NCI-H2107 treated with DMSO at 0.1 percent for 48 hours (cell line): ENCODE measurements at regions not wholly inside any gene's neighbourhood (a gene's known extent, or its start where the extent isn't known, plus 50 kb on each side); places are given as distances from the start of the nearest gene placed in this dataset.

Experiments used
- DNase-seq: peaks from one replicate; lab custom pipeline; 2025; ENCODE audit not compliant: unreplicated experiment; lab: John Stamatoyannopoulos, UW

GRCh38 chr2:60652832-60653340 is 99.4 kb upstream of the BCL11A start:
- DNase-seq, result no peak

GRCh38 chr2:60657673-60658072 is 98.4 kb upstream of the PAPOLG start:
- DNase-seq, result no peak

GRCh38 chr2:60659026-60659425 is 97.0 kb upstream of the PAPOLG start:
- DNase-seq, result no peak

GRCh38 chr2:60661073-60661738 is 94.9 kb upstream of the PAPOLG start:
- no peak for DNase-seq

GRCh38 chr2:60662781-60663180 is 93.3 kb upstream of the PAPOLG start:
- no peak for DNase-seq

- no peak for DNase-seq
Measured at GRCh38 chr2:60671966-60672365, 84.1 kb upstream of the PAPOLG start.

- DNase-seq, result no peak
Measured at GRCh38 chr2:60674524-60675165, 81.4 kb upstream of the PAPOLG start.

GRCh38 chr2:60675301-60675700 is 80.8 kb upstream of the PAPOLG start:
- no peak for DNase-seq

- no peak for DNase-seq
Measured at GRCh38 chr2:60676706-60677330, 79.2 kb upstream of the PAPOLG start.

GRCh38 chr2:60677356-60677755 is 78.7 kb upstream of the PAPOLG start:
- no peak for DNase-seq

GRCh38 chr2:60678551-60678950 is 77.5 kb upstream of the PAPOLG start:
- no peak for DNase-seq

GRCh38 chr2:60679036-60679780 is 76.9 kb upstream of the PAPOLG start:
- DNase-seq, result no peak

- no peak for DNase-seq
Measured at GRCh38 chr2:60693551-60693950, 62.5 kb upstream of the PAPOLG start.

- no peak for DNase-seq
Measured at GRCh38 chr2:60695793-60696192, 60.3 kb upstream of the PAPOLG start.

- no peak for DNase-seq
Measured at GRCh38 chr2:60699617-60700016, 56.5 kb upstream of the PAPOLG start.

GRCh38 chr2:60706021-60706420 is 50.0 kb upstream of the PAPOLG start:
- DNase-seq, result no peak
